Small intestine (tissue), 7 donors: ENCODE measurements at regions not wholly inside any gene's neighbourhood (a gene's known extent, or its start where the extent isn't known, plus 50 kb on each side); places are given as distances from the start of the nearest gene placed in this dataset.
A peak's percentile ranks its signal among the peaks of the same experiment; 100 is the strongest.

Experiments
- DNase-seq, 2 donors: peaks; one replicate each; pipeline versions ENCODE4 v3.0.0 to v3.0.0-alpha.2; 2013
- FAIRE-seq: peaks from 2 replicates; lab custom pipeline; 2012; peaks lifted over from hg19 to GRCh38; lab: Jason Lieb, UNC
- H3K27ac ChIP-seq, 3 donors: one replicate each; pipeline ENCODE4 v1.5.1; 2013; ENCODE audit warnings: low read length in 2 of 3, mild to moderate bottlenecking in 2 of 3, control low read depth in 1 of 3, inconsistent platforms in 1 of 3, low read depth in 1 of 3, moderate library complexity in 1 of 3
- H3K27me3 ChIP-seq, 3 donors: one replicate each; pipeline ENCODE4 v1.6.1; 2013; ENCODE audit warnings: low read length in 3 of 3, inconsistent platforms in 1 of 3; ENCODE audit not compliant: control insufficient read depth in 3 of 3, insufficient read depth in 3 of 3
- H3K36me3 ChIP-seq, 3 donors: one replicate each; pipeline ENCODE4 v1.6.1; 2013; ENCODE audit warnings: low read length in 3 of 3, inconsistent platforms in 1 of 3, low read depth in 1 of 3, mild to moderate bottlenecking in 1 of 3, moderate library complexity in 1 of 3; ENCODE audit not compliant: control insufficient read depth in 3 of 3, insufficient read depth in 2 of 3
- H3K4me1 ChIP-seq, 3 donors: one replicate each; pipeline ENCODE4 v1.6.1; 2013; ENCODE audit warnings: low read length in 2 of 3, inconsistent platforms in 1 of 3, low read depth in 1 of 3, mild to moderate bottlenecking in 1 of 3, moderate library complexity in 1 of 3; ENCODE audit not compliant: control insufficient read depth in 3 of 3, insufficient read depth in 2 of 3
- H3K4me3 ChIP-seq, 3 donors: one replicate each; pipeline ENCODE4 v1.5.1; 2013; ENCODE audit warnings: low read length in 3 of 3, control low read depth in 1 of 3, inconsistent platforms in 1 of 3, low read depth in 1 of 3, mild to moderate bottlenecking in 1 of 3, moderate library complexity in 1 of 3
- H3K9me3 ChIP-seq, 2 donors: one replicate each; pipeline ENCODE4 v1.6.1; 2013; ENCODE audit warnings: low read depth in 1 of 2, low read length in 1 of 2; ENCODE audit not compliant: control insufficient read depth in 2 of 2, insufficient read depth in 1 of 2
- WGBS, 3 donors: extraction: QIAGEN DNeasy Blood & Tissue Kit; methylation state at CpG; one replicate each; pipeline ENCODE4 v1.1.7; 2013; 5-methylcytosine and 5-hydroxymethylcytosine counted together
- donor health status: healthy with polysubstance abuse.
- donor health status: control.
- donor health status: control.
- donor health status: Bipolar disorder and iron deficiency.
- donor health status: healthy.

- no peaks in the 10 kb centered on the region for H3K27me3 ChIP-seq
- WGBS, 3 donors, result 79 to 94% (median 88%) methylated on average over 2 of the region's 2 CpGs
- no peak for FAIRE-seq
- no peaks in the 10 kb centered on the region for H3K4me1 ChIP-seq
- H3K36me3 ChIP-seq, result peaks cover 0 to 2% (median 0%) of the 10 kb centered on the region in 3 donors
- no peak overlapping the region for H3K27ac ChIP-seq
- no peak overlapping the region for H3K4me3 ChIP-seq
- DNase-seq, result no peak
- H3K9me3 ChIP-seq, result no peaks in the 10 kb centered on the region
Observed at GRCh38 chr14:71536015-71536740, 396.1 kb upstream of the RGS6 start.

GRCh38 chr14:71536927-71537772 lies 395.1 kb upstream of the RGS6 start:
- WGBS, 3 donors, result 84 to 88% (median 86%) methylated on average over 9 of the region's 9 CpGs
- no peaks in the 10 kb centered on the region for H3K27me3 ChIP-seq
- H3K36me3 ChIP-seq, result no peaks in the 10 kb centered on the region
- FAIRE-seq, result no peak
- H3K4me3 ChIP-seq, result no peak overlapping the region
- no peaks in the 10 kb centered on the region for H3K4me1 ChIP-seq
- H3K9me3 ChIP-seq, result no peaks in the 10 kb centered on the region
- no peak for DNase-seq
- H3K27ac ChIP-seq, result no peak overlapping the region

DNA sequence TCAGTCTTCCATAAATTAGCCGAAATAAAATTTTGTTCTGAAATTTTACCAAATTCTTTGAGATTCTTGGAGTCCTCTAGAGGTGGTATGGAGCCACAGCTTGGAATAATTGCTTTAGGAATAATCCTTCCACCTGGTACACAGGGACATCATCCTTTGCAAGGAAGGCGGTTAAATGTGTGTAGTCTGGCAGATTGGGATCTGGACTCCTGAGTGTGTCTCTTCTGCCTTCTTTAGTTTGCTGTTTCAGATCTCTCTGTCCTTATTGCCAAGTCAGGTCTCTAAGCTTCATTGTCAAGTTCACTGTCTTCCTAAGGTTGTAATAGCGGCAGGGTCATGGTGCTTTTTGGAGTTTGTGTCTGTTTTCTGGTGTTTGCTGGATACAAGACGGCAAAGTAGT lies 393.9 kb upstream of the RGS6 start:
- Histone ChIP-seq H3K4me3 (no peak overlapping the region), H3K9me3 (no peaks in the 10 kb centered on the region), H3K27me3 (no peaks in the 10 kb centered on the region), H3K4me1 (no peaks in the 10 kb centered on the region), H3K36me3 (no peaks in the 10 kb centered on the region), H3K27ac (no peak overlapping the region)
- no peak for FAIRE-seq
- WGBS, 3 donors, result 86 to 97% (median 94%) methylated on average over 4 of the region's 4 CpGs
- no peak for DNase-seq

DNA sequence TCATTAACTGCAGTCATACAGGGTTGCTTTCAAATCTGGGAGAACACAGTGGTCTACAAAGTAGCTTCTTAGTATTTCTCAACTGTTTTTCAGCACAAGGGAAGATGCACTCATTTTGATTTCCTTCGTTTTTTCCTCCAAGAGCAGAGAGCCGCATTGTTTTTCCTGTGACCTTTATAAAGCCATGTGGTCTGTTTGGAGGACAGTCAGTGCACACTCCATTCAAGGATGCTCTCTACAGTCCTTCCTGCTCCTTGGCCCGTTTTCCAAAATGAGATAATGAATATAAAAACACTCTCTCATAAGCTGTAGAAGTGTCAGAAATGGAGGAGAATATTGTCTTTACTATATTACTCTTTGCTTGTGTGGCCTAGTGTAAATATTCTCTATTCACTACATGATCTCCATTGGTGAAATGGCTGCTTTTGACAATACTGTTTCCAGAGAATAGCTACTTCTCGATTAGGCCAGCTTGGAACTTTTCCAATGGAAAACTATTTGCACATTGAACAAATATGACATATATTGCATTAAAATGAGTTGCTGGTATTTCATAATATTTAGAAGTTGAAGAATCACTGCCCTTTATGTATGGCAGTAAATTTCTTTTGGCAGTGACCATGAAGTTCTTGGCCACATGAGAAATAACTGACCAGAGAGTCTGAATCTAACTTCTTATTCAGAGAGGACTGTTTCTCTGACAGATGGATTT lies 393.1 kb upstream of the RGS6 start:
- DNase-seq (no peak), FAIRE-seq (no peak)
- Histone ChIP-seq H3K4me3 (no peak overlapping the region), H3K36me3 (no peaks in the 10 kb centered on the region), H3K4me1 (no peaks in the 10 kb centered on the region), H3K27me3 (no peaks in the 10 kb centered on the region), H3K27ac (no peak overlapping the region), H3K9me3 (no peaks in the 10 kb centered on the region)
- WGBS, 3 donors, result 51 to 77% (median 69%) methylated on average over 4 of the region's 4 CpGs

GRCh38 chr14:71539650-71540285 lies 392.5 kb upstream of the RGS6 start:
- H3K27ac ChIP-seq, result peak overlapping the region in 1 of 3 donors; percentile 56
- FAIRE-seq (no peak), DNase-seq (no peak)
- WGBS, 3 donors, result 72 to 93% (median 85%) methylated on average over 8 of the region's 8 CpGs
- no peaks in the 10 kb centered on the region for H3K4me1 ChIP-seq
- no peak overlapping the region for H3K4me3 ChIP-seq
- no peaks in the 10 kb centered on the region for H3K27me3 ChIP-seq
- no peaks in the 10 kb centered on the region for H3K9me3 ChIP-seq
- no peaks in the 10 kb centered on the region for H3K36me3 ChIP-seq

DNA sequence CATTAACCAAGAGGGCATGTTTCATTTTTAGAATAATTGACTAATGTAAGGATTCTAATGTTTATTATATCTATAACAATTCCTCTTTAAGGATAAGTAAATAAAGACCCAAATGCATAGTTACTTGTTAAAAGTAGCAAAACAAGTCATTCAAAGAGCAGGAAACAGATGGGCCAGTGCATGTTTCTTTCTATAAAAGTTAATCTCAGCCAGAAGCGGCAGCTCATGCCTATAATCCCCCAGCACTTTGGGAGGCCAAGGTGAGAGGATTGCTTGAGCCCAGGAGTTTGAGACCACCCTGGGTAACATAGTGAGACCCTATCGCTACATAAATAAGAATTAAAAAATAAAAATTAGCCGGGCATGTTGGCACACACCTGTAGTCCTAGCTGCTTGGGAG lies 391.0 kb upstream of the RGS6 start:
- Histone ChIP-seq H3K4me3 (no peak overlapping the region), H3K27me3 (no peaks in the 10 kb centered on the region), H3K27ac (no peak overlapping the region), H3K4me1 (no peaks in the 10 kb centered on the region), H3K36me3 (no peaks in the 10 kb centered on the region), H3K9me3 (no peaks in the 10 kb centered on the region)
- DNase-seq (no peak), FAIRE-seq (no peak)
- 89 to 95% (median 91%) methylated on average over 3 of the region's 3 CpGs for WGBS, 3 donors

DNA sequence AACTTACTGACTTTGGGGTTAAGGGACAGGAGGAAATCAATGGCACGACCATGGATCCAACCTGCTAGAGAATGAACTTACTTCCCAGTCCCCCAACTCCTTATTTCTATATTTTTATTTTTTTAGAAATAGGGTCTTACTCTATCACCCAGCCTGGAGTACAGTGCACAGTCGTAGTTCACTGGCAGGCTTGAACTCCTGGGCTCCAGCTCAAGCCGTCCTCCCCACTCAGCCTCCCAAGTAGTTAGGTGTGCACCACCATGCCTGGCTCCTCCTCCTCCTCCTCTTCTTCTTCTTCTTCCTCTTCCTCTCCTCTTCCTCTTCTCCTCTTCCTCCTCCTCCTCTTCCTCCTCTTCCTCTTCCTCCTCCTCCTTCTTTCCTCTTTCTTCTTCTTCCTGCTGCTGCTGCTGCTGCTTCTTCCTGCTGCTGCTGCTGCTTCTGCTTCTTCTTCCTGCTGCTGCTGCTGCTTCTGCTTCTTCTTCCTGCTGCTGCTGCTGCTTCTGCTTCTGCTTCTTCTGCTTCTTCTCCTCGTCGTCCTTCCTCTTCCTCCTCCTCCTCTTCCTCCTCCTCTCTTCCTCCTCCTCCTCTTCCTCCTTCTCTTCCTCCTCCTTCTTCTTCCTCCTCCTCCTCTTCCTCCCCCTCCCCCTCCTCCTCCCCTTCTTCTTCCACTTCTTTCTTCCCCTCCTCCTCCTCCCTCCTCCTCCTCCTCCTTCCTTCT lies 390.1 kb upstream of the RGS6 start:
- Histone ChIP-seq H3K4me1 (no peaks in the 10 kb centered on the region), H3K36me3 (no peaks in the 10 kb centered on the region), H3K27me3 (no peaks in the 10 kb centered on the region), H3K4me3 (no peak overlapping the region), H3K9me3 (no peaks in the 10 kb centered on the region), H3K27ac (no peak overlapping the region)
- no peak for FAIRE-seq
- no peak for DNase-seq
- 71 to 79% (median 77%) methylated on average over 5 of the region's 5 CpGs for WGBS, 3 donors
